NOMO-1 treated with dmso at 0.1 percent for 144 hours (cell line): ENCODE measurements at regions not wholly inside any gene's neighbourhood (a gene's known extent, or its start where the extent isn't known, plus 50 kb on each side); places are given as distances from the start of the nearest gene placed in this dataset.

Experiments used
- DNase-seq: peaks from one replicate; lab custom pipeline; 2025; ENCODE audit not compliant: unreplicated experiment; lab: John Stamatoyannopoulos, UW

- DNase-seq = no peak
These were observed 307.1 kb upstream of the DPH6 start for GRCh38 chr15:35852818-35853624.

DNA sequence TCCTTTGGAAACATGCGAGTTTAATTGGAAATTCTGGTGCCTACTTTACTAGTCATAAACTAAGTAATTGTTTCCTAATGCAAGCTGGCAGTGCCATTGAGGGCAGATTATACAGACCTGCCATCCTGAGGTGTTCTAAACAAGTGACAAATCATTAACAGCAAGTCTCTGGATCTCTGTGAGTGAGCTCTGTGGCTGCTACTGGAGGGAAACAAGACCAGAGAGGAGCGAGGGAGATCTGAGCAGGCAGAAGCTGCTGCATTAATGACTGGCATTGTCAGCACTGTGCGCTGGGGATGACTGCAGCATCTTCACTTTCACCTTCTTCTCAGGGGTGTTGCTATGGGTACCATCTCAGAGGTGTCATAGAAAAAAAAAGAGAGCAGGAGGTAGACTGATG lies 308.4 kb upstream of the DPH6 start:
- no peak for DNase-seq

DNA sequence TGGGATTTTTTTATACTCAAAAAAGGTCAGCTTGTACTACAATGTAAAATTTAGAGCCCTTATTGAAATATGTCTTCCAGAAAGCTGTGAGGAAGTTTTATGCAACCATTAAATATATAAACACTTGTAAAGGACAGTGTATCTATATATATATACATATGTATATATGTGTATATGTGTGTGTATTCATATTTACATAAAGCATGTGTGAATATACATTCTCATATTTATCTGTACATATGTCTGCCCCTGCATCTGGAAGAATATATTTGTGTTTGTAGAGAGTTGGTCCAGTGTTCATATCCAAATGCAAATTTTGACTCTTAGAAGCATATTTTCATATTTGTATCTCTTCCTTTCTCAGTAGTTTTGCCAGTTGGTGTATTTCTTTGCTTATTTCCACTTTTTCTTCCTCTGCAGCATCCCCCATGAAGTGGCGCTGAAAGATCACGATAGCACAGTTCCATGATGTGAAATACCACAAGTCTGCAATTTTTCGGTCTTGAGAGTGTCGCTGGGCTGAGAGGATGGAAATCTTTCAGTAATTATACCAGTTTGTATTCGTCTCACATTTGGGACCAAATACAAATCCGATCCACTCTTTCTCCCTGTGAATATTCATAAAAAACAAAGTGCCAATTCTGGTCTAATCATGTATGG lies 311.7 kb upstream of the DPH6 start:
- no peak for DNase-seq

DNA sequence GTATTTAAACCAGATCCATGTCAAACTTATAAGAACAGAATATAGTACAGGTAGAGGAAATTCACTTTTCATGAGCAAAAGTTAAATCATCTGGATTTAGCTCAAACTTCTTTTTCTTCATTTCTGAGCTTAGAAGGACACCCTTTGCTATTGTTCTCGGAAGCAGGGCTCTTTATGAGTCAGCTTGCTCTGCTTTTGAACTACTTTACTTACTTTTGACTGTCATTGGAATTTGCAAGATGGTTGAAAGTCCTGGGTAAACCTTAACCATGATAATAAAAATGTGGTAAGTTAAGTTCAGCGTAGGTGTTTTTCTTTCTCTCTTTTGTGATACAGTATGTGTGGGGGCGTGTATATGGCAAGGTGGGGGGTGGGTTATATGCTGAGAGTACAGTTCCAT lies 312.7 kb upstream of the DPH6 start:
- DNase-seq = no peak

DNA sequence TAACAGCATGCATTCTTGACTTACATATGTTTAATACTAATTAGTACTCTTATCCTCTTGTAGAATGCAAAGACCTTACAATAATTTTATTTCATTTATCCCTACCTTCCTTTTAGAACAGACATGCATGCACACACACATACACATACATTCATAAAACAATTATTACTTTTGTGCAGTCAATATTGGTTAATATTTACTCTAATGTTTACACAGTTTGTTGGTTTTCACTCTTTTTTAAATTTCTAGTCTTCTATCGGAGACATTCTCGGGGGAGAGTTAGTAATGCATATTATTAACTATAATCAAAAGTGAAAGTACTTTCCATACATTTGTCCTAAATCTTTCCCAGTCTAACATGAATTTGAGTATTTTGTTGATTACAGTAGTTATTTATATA lies 317.7 kb upstream of the DPH6 start:
- no peak for DNase-seq

DNA sequence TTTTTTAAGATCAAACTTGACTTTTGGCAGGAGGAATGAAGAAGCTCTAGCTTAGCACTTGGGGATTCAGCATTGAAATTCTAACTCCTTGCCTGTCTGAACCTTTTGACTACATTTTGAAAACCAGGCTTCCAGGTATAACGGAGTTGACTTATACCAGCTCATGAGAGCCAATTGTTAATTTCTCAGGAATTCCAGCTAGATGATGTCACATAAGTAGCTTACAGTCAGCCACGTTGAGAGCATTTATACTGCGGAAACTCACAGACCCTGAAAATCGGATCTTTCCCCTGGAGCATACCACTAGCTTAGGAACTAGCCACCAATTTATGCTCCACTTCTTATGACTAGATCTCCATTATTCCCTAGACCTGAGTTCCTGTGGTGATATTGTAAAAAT lies 321.4 kb upstream of the DPH6 start:
- DNase-seq = no peak

GRCh38 chr15:35871282-35871681 lies 325.3 kb upstream of the DPH6 start:
- no peak for DNase-seq

- no peak for DNase-seq
These were observed 325.8 kb upstream of the DPH6 start for GRCh38 chr15:35871812-35872211.

GRCh38 chr15:35872577-35872976 lies 326.6 kb upstream of the DPH6 start:
- DNase-seq = no peak

DNA sequence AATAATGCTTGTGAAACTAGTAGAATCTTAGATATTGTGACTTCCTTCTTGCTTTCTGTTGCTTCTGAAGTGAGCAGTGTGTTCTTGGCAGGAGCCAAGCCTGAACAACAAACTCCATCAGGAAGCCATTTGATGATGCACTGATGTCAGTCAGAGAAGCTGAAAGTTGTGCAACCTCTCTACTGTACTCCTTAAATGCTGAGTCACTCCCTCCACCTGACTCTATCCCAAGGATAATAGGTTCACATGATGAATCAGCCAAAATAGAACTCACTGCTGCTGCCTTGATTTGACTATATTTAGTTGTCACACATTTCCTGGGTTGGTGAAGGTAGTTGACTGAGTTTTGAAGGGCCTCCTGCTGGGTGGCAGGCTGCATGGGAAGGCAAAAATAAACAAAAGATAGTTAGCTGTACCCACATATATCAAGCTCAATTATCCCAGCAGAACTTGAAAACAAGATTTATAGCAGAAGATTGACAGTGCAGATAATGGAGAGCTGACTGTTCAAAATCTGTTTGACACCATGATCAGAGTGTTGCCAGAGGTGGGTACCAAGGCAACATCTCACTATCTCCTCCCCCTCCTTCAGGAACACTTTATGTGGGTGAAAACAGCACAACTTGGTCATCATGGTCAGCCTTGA lies 328.4 kb upstream of the DPH6 start:
- no peak for DNase-seq

DNA sequence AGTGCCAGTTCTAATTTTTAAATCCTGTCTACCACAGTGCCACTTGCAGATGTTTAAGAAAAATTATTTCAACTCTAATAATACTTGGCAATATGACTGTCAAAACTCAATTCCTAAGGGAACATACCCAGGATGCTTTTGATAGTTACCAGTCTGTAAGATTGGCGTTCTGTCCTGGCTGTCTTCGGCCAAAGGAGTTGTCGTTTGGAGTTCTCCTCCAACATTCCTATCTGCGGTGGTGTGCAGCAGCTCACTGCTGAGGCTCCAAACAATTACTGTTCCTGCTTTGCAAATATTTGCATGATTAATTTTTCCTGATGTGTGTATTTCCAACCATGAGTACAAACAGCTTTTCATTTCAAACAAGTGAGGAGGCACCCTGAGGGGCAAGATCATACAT lies 330.8 kb upstream of the DPH6 start:
- DNase-seq = no peak

DNA sequence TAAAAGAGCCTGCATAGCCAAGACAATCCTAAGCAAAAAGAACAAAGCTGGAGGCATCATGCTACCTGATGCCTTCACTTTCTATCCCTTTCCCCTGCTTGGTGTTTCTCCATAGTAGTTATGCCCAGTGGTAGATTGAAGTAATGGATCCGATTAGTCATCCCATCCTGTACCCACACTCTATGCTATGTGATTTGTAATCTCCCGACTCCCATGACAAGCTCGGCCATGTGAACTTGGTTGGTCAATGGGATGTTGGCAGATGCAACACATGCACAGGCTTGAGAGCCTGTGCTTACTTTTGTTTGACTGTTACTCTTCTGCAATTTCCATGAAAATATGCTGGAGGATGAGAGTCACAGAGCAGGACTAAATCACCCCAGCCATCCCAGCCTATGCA lies 334.9 kb upstream of the DPH6 start:
- DNase-seq = no peak

DNA sequence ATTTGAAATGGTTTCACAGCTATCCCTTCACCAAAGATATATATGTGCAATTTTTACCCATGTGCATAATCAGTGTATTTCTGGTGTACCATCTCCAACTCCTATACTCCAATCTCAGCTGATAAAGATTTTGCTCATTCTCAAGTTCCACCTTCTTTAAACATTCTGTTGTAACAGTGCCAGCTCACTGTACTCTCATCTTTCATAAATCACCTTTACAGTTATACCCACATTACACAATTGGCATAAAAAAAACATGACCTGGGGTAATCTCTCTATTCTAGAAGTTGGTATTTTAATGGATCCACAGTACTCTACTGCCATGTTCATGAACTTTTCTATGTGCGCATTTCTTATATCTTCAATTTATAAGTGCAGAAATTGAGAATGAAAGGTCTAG lies 339.9 kb upstream of the DPH6 start:
- no peak for DNase-seq

GRCh38 chr15:35886765-35887164 lies 340.8 kb upstream of the DPH6 start:
- DNase-seq = no peak

DNA sequence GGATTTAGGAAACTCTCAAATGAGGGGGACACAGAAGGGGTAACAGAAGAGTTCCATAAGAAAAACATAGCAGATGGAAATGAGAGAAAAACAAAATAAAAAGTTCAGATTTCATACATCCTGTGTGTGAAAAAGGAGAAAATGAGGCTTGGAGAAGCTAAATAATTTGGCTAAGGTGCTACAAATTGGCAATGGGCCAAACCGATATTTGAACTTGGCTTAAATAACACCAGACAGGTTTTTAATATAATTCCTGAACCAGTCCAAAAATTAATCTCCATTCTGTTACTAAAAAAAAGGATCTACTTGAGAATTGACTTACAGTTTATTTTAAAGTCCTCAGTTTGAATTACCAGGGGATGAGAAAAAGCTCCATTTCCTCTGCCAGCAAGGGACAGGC lies 342.9 kb upstream of the DPH6 start:
- DNase-seq = no peak

- no peak for DNase-seq
These were observed 361.5 kb upstream of the DPH6 start for GRCh38 chr15:35907511-35907910.

DNA sequence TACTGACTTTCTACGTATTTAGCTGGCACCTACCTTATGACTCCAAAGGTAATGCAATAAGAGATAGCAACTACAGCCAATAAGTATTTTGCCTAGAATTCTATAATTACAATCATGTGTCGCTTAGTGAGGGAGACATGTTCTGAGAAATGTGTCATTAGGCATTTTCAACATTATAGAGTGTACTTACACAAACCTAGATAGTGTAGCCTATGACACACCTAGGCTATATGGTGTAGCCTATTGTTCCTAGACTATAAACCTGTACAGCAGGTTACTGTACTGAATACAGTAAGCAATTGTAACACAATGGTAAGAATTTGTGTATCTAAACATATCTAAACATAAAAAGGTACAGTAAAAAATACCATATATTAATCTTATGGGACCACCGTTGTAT lies 363.4 kb upstream of the DPH6 start:
- DNase-seq = no peak

DNA sequence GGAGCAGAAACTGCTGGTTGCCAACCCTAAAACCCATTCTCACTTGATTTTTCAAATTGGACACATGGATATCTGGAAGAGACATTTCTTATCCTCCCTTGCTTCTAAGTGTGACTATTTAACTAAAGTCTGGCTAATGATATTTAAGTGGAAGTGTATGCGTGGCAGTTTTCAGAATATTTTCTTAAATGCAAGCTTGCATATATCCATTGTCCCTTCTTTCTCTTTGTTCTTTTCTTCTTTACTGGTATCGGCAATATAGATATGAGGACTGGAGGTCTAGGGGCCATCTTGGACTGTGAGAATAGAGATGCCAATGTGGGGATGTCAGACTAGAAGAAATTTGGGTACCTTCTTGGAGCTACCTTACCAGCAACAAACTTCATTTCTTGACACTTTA lies 364.3 kb upstream of the DPH6 start:
- no peak for DNase-seq

DNA sequence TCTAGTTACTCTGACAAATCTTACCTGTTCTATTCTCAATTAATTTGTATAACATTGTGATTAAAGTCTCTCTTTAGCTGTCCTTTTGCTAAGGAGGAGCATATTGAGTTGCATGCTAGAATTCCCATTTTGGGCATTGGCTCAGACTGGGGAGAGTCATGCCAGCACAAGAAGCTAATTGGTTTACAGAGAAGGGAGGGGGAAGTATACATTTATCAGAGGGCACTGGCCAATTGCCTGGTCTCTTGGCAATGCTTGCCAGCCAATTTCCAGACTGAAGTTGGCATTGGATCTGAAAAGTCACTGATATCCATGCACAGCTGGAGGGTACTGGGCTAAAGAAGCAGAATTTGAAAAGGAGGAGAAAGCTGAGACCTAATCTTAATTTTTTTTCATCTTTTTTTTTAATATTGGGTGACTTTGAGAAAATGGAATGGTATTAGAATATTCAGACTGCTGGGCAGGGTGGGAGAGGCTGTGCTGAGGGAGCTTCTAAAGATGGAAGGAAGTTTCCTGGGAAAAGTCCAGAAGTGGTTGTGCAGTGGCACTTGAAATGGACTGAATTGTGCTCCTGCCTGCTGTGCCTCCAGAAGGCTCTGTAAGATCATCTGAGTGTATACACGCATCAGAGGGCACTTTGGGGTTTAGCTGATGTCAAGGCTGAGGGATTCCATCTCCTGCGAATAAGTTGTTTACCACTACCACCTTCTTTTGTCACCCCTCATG lies 365.2 kb upstream of the DPH6 start:
- DNase-seq = no peak

DNA sequence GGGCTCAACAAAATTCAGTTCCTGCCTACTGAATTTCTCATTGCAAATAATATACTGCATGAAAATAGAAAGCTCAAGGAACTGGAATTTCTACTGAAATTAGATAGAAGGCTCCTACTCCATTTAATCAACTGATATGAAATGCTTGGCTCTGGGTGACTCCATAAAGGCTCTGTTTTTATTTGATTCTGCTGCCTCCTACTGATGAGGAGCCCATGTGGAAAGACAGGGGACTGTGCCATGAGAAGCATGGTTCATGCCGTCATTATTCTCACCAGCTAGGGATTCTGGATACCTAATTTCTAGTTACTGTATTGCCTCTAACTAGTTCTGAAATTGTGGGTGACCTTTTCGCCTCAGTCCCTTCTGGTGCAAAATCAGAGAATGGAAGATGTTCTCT lies 366.2 kb upstream of the DPH6 start:
- DNase-seq = no peak

DNA sequence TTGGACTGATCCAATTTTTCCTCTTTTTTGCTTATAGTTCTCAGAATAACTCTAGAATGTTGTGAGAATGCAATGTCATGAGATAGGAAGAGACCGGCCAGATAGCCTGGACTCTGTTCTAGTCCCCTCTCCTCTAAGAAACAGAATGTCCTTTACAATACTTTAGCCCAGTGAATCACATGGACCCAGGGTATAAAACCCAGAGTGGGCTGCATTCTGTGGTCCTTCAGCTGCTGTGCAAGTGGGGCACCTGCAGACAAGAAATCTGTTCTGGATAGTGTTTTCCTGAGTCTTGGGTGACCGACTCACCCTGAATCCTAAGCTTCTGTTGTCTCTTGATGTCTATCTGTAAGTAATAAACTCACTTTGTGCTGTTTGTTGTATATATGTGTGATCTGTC lies 368.6 kb upstream of the DPH6 start:
- no peak for DNase-seq

GRCh38 chr15:35921046-35921445 lies 375.1 kb upstream of the DPH6 start:
- DNase-seq = no peak
